ENCODE measurements at regions not wholly inside any gene's neighbourhood (a gene's known extent, or its start where the extent isn't known, plus 50 kb on each side); places are given as distances from the start of the nearest gene placed in this dataset.

DNA sequence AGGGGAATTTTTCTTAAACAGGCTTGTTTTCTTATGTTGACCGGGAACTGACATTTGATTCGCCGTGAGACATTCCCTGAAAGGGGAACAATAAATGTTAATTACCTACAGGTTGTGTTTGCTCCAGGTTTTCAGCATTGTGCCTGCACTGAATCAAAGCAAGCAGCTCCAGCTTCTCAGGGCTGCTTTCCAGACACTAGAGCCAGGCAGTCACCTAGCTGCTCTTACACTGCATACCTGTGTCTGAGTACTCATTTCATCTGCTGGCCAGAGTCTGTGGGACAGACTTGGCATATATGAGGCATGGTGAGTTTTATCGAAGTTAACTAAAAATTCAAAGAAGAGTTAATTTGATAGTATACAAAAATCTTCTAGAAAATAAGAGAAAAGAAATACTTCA is 951.8 kb upstream of the MAP3K7 start:
- TF ChIP-seq POLR2A (IDR thresholded peaks at IDR 0.05) (no peak), POLR2AphosphoS5 (IDR thresholded peaks at IDR 0.05) (no peak)
- TF ChIP-seq, protein P1, sequence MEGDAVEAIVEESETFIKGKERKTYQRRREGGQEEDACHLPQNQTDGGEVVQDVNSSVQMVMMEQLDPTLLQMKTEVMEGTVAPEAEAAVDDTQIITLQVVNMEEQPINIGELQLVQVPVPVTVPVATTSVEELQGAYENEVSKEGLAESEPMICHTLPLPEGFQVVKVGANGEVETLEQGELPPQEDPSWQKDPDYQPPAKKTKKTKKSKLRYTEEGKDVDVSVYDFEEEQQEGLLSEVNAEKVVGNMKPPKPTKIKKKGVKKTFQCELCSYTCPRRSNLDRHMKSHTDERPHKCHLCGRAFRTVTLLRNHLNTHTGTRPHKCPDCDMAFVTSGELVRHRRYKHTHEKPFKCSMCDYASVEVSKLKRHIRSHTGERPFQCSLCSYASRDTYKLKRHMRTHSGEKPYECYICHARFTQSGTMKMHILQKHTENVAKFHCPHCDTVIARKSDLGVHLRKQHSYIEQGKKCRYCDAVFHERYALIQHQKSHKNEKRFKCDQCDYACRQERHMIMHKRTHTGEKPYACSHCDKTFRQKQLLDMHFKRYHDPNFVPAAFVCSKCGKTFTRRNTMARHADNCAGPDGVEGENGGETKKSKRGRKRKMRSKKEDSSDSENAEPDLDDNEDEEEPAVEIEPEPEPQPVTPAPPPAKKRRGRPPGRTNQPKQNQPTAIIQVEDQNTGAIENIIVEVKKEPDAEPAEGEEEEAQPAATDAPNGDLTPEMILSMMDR (IDR thresholded peaks at IDR 0.05): no peak

All from upper lobe of left lung (tissue), 4 donors.